Transverse colon (tissue), 4 donors: ENCODE measurements at regions not wholly inside any gene's neighbourhood (a gene's known extent, or its start where the extent isn't known, plus 50 kb on each side); places are given as distances from the start of the nearest gene placed in this dataset.

Source experiments
- DNase-seq: peaks from one replicate; pipeline ENCODE4 v3.0.0-alpha.2; 2019
- H3K27ac ChIP-seq, 4 donors: fragments of 200-600 bp; sonication (generic); 2 replicates each; pipeline ENCODE4 v1.5.1; 2016 to 2018; ENCODE audit warnings: inconsistent platforms in 4 of 4
- H3K27me3 ChIP-seq: fragments of 200-600 bp; sonication (generic); 2 replicates; pipeline ENCODE4 v1.5.1; 2017; ENCODE audit warnings: inconsistent platforms
- H3K36me3 ChIP-seq, 4 donors: fragments of 200-600 bp; sonication (generic); 2 replicates each; pipeline ENCODE4 v1.5.1; 2017 to 2019; ENCODE audit warnings: inconsistent platforms in 4 of 4
- H3K4me1 ChIP-seq, 4 donors: fragments of 200-600 bp; sonication (generic); 2 replicates each; pipeline ENCODE4 v1.5.1; 2017 to 2020; ENCODE audit warnings: inconsistent platforms in 4 of 4
- H3K4me3 ChIP-seq, 4 donors: fragments of 200-600 bp; sonication (generic); 1 replicate in 1 of 4; 2 replicates in 3 of 4; pipeline versions ENCODE4 v1.5.1 to v1.6.1; 2017 to 2019; ENCODE audit warnings: inconsistent platforms in 4 of 4
- H3K9me3 ChIP-seq, 2 donors: fragments of 200-600 bp; sonication (generic); 2 replicates each; pipeline ENCODE4 v1.5.1; 2017 to 2019; ENCODE audit warnings: inconsistent platforms in 2 of 2
- CTCF ChIP-seq, 5 experiments: fragments of 200-600 bp in 3 of 5; fragments of 450-650 bp in 2 of 5; sonication (generic) in 3 of 5; IDR thresholded peaks; 1 replicate in 2 of 5; 2 replicates in 3 of 5; pipeline ENCODE4 v1.5.1; 2016 to 2017; ENCODE audit warnings: antibody characterized with exemption in 5 of 5, inconsistent platforms in 3 of 5, mild to moderate bottlenecking in 2 of 5, moderate library complexity in 1 of 5
- EP300 ChIP-seq: sonication (generic); formaldehyde crosslinking; IDR thresholded peaks from one replicate; pipeline ENCODE4 v1.6.1; 2017; ENCODE audit warnings: antibody characterized with exemption, low read depth
- POLR2A ChIP-seq: fragments of 450-650 bp; IDR thresholded peaks from one replicate; pipeline ENCODE4 v1.6.1; 2016; ENCODE audit warnings: antibody characterized with exemption, mild to moderate bottlenecking, moderate library complexity
- POLR2AphosphoS5 ChIP-seq, 3 donors: sonication (generic); formaldehyde crosslinking; IDR thresholded peaks; one replicate each; pipeline ENCODE4 v1.6.1; 2016; ENCODE audit warnings: antibody characterized with exemption in 3 of 3
- WGBS, 2 donors: methylation state at CpG; one replicate each; pipeline ENCODE4 v1.1.5; 2018; ENCODE audit warnings: low coverage in 1 of 2; 5-methylcytosine and 5-hydroxymethylcytosine counted together
- in situ Hi-C, 4 donors: fragments of 200-750 bp; cut with MboI; loops; one replicate each; pipeline versions ENCODE4 v1.15.0 to v1.15.1; 2017; ENCODE audit warnings: low sequenced_read_pairs in 3 of 4, low pct_ligation_motif_present in 1 of 4, low pct_unique_long_range_greater_than_20kb in 1 of 4
- intact Hi-C: fragments of 100-400 bp; cut with DNase I; formaldehyde crosslinking; loops from one replicate; pipeline ENCODE4 v1.15.1; 2023; ENCODE audit warnings: low total_unique reads

- intact Hi-C loops, result no loop called here
Measured at GRCh38 chr7:114825423-114825951, 96.4 kb upstream of the MDFIC start.

GRCh38 chr7:114830952-114831351 is 90.9 kb upstream of the MDFIC start:
- Histone ChIP-seq H3K27me3 (no peaks in the 10 kb centered on the region), H3K4me1 (no peaks in the 10 kb centered on the region), H3K27ac (no peak overlapping the region), H3K4me3 (no peak overlapping the region), H3K9me3 (peaks cover 0 to 5% of the 10 kb centered on the region in 2 donors), H3K36me3 (no peaks in the 10 kb centered on the region)
- DNase-seq, result no peak
- in situ Hi-C loops, result no loop called here
- TF ChIP-seq POLR2A (no peak), POLR2AphosphoS5 (IDR thresholded peaks at IDR 0.05) (no peak), CTCF (IDR thresholded peaks at IDR 0.05) (no peak), EP300 (no peak)
- intact Hi-C loops, result loop anchor here (10.0 kb wide), 1 partner anchor 636 kb away; no protein-coding TSS in a partner anchor
- 45 to 86% methylated on average over 3 to 4 of the region's 4 CpGs for WGBS, 2 donors

More at GRCh38 chr7:114825423-114825951, 96.4 kb upstream of the MDFIC start:
- H3K4me3 ChIP-seq, result no peak overlapping the region
- WGBS, 2 donors, result 61 to 70% methylated on average over 3 of the region's 3 CpGs
- no peak overlapping the region for H3K27ac ChIP-seq
- in situ Hi-C loops, result no loop called here
- no peaks in the 10 kb centered on the region for H3K36me3 ChIP-seq
- H3K9me3 ChIP-seq, result peaks cover 0 to 5% of the 10 kb centered on the region in 2 donors
- no peak for DNase-seq
- H3K27me3 ChIP-seq, result no peaks in the 10 kb centered on the region
- TF ChIP-seq POLR2A (no peak), POLR2AphosphoS5 (IDR thresholded peaks at IDR 0.05) (no peak), CTCF (IDR thresholded peaks at IDR 0.05) (no peak), EP300 (no peak)
- H3K4me1 ChIP-seq, result peaks cover 0 to 3% (median 0%) of the 10 kb centered on the region in 4 donors

GRCh38 chr7:114832906-114833595 is 88.8 kb upstream of the MDFIC start:
- Histone ChIP-seq H3K27ac (no peak overlapping the region), H3K4me1 (no peaks in the 10 kb centered on the region), H3K9me3 (no peaks in the 10 kb centered on the region), H3K4me3 (no peak overlapping the region), H3K27me3 (no peaks in the 10 kb centered on the region), H3K36me3 (no peaks in the 10 kb centered on the region)
- intact Hi-C loops, result loop anchor here (10.0 kb wide), 1 partner anchor 638 kb away; no protein-coding TSS in a partner anchor
- no peak for DNase-seq
- in situ Hi-C loops, result no loop called here
- TF ChIP-seq CTCF (IDR thresholded peaks at IDR 0.05), result no peak
- no peak for TF ChIP-seq POLR2AphosphoS5 (IDR thresholded peaks at IDR 0.05)
- TF ChIP-seq EP300, result no peak
- 69 to 73% methylated on average over 4 of the region's 4 CpGs for WGBS, 2 donors

GRCh38 chr7:114835303-114835702 is 86.6 kb upstream of the MDFIC start:
- Histone ChIP-seq H3K27me3 (no peaks in the 10 kb centered on the region), H3K4me1 (no peaks in the 10 kb centered on the region), H3K4me3 (no peak overlapping the region), H3K9me3 (no peaks in the 10 kb centered on the region), H3K27ac (no peak overlapping the region), H3K36me3 (no peaks in the 10 kb centered on the region)
- intact Hi-C loops, result loop anchor here (10.0 kb wide), 1 partner anchor 641 kb away; no protein-coding TSS in a partner anchor
- 86% methylated on average over 1 of the region's 1 CpG; no CpG with 5 or more reads in 1 of the 2 donors for WGBS, 2 donors
- in situ Hi-C loops, result no loop called here
- no peak for TF ChIP-seq EP300
- no peak for TF ChIP-seq POLR2A
- TF ChIP-seq CTCF (IDR thresholded peaks at IDR 0.05), result no peak
- no peak for TF ChIP-seq POLR2AphosphoS5 (IDR thresholded peaks at IDR 0.05)
- DNase-seq, result no peak
